Inflammatory macrophage treated with lipopolysaccharide for 4 hours (primary cell): ENCODE measurements at regions not wholly inside any gene's neighbourhood (a gene's known extent, or its start where the extent isn't known, plus 50 kb on each side); places are given as distances from the start of the nearest gene placed in this dataset.
"Not testable (repeated sequence)": the region's sequence is repeated elsewhere in the genome, so short reads cannot be mapped to it uniquely, and the experiment has no call there.

Experiments
- DNase-seq: peaks from one replicate; pipeline ENCODE4 v3.0.0-alpha.2; 2020

DNA sequence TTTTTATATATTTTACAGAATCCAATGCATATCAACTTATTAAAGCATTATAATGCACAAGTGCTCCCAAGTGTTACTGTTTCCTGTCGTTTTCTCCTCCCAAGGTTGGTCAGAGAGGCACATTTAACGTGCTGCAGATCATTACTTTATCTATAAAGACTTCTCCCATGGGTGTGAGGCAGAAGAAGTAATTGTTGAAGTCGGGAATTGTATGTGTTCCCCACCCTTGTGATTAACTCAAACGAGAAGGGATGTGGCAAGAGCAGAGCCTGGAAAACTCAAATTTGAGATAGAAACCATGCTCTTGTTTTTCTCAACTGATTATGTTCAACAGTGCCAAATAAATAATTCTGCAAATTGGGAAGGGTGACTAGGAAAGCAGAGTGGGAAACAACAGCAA is 412.5 kb upstream of the ADAMTS5 start:
- no peak for DNase-seq

DNA sequence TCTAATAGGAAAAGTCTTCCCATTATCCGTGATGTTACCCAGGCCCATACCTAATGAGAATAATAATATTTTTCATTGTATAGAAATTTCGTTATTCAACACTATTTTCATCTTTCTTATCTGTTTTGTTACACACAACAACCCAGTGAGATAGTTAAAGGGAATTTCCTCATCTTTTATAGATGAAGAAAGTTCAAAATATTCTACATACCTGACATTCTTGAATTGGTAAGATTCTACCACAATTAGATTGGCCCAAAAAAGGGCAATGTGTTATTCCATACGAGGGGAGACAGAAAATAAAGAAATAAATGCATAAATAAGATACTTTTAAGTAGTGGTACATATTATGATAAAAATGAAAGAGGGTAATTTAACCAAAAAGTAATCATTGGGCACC is 405.5 kb upstream of the ADAMTS5 start:
- no peak for DNase-seq

DNA sequence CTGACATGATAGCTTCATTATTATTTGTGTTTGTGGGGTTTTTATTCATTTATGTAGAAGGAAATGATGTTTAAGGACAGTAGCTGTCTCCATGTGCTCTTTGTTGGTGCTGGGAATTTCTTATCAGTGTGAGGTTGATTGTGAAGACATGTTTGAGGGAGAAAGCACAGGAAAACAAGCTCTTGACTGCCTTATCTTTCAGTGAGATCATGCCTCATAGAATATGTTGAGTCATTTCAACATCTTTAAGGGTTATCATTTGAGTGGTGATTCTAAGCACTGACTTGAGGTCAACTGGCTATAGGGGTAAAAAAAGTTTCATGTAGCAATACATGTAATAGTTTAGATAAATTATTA is 405.1 kb upstream of the ADAMTS5 start:
- no peak for DNase-seq

DNA sequence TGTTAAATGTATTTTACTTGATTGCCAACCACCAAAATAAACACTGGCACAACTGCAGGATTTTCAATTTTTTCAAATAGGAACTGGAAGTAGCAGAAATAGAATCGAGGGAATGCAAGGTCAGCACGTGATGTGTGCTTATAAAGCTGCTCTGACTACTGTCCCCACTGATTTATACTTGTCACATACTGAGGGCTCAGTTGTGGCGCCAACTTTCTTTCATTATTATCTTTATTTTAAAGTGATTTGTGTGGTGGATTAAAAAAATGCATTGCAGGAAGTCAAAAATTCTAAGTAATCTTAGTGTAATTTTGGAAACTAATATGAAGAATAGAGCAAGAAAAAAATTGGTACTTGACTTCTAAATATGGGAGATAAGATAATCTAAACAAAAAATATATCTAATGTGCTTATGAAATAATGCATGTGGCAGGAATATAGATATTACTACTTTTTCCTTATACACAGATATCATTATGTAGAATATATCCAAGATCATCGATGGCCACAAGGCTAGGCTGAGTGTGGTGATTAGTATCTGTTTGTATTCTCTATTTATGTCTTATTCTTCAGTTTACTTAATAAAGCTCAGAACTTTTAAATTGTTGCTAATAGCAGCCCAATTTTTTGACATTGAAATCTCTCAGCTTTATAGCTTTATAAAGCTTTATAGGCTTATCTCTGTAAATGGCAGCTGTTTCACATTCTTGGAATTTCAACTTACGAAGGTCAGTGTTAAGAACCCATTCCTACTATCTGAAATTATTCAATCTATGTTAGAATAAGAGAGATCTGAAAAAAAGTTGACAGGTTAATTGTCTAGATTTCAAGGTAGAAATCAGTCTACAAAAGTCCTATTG is 404.5 kb upstream of the ADAMTS5 start:
- DNase-seq: no peak

DNA sequence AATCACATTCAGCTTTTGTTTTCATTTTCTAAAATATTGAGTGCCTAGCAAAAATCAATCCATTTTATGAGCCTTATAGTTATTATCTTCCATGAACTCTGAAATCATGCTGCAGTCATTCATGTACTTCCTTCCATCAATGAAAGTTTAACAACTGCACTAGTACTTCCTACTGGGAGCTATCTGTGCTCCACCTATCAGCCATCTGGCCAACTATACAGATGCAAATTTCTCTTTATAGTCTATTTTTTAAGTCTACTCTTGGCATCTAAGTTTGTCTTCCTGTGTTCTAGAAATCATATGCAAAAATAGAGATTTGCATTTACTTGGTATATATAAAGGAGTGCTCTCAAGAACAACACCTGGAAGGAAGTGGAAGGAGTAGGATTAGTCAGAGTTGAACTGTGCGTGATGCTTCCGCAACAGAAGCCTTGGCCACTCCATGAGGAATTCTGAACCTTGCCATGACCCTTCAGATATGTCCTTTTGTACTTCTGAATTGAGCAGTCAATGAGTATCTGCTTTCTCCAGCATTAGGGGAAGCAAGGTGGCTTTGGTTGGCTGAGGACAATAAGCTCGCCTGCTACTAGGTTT is 403.2 kb upstream of the ADAMTS5 start:
- DNase-seq: no peak

DNA sequence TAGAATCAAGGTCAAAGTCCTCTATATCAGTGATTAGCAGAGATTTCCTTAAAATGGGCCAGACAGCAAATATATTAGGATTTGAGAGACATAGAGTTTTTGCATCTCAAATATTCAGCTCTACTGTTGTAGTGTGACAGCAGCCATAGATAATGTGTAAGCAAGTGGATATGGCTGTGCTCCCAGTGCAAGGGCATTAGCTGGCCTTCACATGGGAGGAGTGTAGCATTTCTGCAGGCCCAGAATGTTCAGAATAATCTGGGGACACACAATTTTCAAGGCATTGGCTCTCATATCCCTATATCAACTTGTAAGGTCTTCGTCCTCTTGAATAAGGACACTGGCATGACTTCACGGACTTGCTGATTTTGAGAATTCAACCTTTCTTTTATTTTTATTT is 402.3 kb upstream of the ADAMTS5 start:
- no peak for DNase-seq

DNA sequence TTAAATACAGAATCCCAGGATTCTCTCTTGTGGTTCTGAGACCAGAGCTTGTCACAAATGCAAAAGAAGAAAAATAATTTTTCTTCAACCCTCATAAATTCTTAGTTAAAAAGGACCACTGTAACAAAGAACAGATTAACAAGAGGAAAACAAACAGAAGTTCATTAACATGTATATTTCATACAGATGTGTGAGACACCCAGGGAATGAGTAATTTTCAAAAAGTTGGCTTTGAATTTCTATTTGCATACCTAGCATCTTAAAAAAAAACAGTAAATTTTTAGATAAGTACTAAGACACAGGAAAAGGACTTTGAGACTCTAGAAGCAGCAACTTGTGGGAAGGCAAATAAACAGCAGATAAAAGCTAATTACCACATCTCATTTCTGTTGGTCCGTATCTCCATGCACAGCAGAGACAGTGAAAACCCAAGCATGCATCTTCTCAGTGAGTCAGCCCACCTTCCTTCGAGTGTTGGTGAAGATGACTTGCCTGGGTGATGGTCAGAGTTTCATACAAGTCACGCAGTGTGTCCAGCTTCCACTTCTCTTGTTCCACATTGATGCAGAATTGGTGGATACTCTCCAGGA is 399.9 kb upstream of the ADAMTS5 start:
- no peak for DNase-seq

DNA sequence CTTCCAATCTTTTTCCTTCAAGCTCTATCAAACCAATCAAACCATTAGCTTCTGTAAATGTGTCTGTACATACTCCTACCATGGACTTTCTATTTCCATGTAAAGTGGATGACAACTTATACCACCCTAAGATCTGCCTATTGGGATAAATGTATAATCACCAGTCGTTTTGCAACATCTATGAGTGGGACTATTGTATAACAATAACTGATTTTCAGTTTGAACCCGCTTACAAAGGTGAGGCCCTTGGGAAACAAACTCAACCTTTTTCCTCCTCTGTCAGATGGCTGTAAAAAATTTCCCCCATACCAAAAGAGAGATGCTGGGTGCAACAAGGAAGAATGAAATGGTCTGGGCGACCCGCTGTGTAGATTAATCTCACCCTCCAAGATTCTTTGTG is 399.1 kb upstream of the ADAMTS5 start:
- DNase-seq: no peak

DNA sequence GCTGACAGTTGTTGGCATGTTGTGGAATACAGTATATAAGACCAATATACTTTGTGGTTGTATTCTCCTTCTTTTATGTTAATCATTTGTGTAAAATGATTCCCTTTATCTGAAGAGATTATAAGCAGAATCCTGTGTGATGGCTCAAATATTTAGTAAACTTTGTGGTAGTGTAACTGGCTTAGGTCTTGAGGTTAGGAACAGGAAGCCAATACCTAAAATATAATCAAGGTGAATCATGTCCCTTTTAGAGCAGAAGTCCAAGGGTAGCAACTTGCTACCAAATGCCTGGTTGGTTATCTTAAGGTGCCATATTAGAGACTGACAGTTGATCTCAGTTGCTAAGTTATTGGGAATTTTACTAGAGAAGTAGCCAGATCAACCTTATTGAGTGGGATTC is 398.5 kb upstream of the ADAMTS5 start:
- DNase-seq: no peak

DNA sequence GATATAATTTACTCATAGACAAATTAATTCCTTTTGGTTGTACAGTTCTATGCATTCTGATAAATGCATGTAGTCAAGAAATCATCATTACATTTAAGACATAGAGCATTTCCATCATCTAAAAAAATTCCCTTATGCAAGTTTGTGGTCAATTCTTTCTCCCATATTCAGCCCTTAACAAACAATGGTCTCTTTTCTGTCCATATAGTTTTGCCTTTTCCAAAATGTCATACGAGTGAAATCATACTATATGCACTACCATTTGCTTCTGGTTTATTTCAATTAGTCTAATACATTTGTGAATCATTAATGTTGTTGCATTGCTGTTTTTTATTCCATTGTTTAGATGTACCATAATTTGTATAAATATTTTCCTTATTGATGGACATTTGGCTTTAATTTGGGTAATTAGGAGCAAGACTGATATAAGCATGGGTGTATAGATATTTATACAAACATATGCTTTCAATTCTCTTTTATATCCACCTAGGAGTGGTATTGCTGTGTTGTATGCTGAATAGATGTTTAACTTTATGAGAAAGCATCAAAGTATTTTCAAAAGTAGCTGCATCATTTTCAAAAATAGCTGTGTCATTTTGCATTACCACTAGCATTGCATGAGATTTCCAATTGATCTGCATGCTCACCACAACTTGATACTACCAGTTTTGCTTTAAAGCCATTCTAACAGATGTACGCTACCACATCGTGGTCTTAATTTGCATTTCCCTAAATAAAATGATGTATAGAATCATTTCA is 397.0 kb upstream of the ADAMTS5 start:
- DNase-seq: no peak

DNA sequence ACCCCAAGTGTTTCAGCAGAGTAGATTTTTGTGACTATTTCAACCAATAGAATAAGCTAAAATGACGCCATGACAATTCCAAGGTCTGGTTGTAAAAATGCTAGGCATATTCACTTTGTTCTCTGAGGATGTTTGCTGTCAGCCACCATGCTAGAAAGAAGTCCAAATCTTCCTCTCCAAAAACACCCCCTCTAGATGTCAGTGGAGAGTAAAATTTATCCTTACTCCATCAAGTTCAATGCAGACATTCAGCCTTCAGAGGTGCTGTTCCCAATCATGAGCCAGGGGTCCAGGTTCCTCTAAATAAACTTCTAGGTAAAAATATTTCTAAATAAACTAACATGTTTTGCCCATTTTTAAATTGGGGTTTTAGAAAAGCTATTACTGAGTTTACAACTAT is 395.4 kb upstream of the ADAMTS5 start:
- DNase-seq: no peak

DNA sequence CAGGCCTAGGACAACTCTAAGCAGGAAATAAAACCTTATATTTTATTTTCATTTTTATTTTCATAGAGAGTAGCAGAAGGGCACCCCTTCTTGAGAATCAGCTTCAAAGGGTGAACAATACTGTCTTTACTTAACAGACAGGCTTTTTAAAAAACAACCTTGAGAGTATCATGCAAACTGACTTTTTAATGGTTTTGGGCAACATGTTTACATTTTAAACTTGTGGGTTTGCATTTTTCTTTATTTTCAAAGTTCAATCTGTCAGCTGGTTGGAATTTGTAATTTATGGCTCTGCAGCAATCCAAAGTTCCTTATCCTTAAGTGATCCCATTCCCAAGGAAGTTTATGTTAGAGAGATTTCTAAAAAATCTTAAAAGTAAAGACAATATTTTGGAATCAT is 392.3 kb upstream of the ADAMTS5 start:
- DNase-seq: no peak

DNA sequence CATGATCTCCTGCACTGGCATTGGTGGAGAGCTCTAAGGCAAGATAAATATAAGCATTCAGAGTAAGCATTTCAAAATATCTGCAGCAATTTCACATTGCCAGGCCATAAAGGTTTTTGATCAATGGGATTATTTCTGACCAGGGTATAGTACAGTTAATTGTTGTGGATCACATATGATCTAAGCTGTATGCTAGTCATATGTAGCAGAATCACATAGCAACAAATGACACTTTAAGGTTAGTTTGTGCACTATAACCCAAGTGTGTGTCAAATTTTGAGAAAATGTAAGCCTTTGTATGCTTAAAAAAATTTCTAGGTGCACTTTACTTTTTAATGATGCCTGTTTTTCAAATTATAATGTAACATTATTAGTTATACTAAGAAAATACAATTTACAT is 386.0 kb upstream of the ADAMTS5 start:
- DNase-seq: no peak

DNA sequence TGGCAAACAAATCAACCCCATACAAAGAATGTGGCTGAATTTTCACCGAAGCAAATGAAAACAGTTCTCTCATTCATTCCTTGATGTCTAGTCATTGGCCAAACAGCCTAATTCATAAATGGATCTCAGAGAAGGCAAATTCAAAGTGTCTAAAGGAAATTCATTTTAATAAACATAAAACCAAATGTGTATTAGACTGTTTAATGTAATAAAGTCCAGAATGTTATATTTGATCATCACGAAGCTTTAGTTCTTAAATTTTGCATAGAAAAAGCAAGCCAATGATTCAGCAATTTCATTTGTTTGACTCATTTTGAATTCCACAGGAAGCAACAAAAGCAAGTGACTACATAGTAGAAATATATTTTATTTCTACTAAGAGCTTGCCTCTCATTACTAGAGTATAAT is 379.2 kb upstream of the ADAMTS5 start:
- DNase-seq: no peak

DNA sequence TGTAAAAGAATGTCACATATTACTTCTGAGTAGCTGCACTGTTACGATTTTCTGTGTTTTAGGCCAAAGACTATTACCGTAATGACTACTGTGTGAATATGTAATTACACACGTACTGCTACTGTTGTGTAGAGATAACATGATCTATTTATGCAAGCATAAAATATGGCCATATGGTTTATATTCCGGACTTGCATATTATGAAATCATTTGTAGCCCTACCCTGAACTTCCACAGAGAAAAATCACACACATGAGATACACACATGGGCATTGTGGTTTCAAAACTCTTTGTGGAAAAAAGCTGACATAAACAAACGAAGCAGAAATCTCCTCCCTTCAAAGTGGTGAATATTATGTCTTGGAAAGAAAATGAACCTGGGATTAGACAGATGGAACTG is 373.0 kb upstream of the ADAMTS5 start:
- DNase-seq: no peak

DNA sequence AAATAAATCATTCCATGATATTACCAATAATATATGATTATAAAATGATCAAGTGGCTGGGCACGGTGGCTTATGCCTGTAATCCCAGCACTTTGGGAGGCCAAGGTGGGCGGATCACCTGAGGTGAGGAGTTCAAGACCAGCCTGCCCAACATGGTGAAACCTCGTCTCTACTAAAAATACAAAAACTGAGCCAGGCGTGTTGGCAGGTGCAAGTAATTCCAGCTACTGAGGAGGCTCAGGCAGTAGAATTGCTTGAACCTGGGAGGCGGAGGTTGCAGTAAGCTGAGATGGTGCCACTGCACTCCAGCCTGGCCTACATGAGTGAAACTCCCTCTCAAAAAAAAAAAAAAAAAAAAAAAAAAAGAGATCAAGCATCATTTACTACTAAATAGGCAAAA is 371.1 kb upstream of the ADAMTS5 start:
- DNase-seq: not testable (repeated sequence)

DNA sequence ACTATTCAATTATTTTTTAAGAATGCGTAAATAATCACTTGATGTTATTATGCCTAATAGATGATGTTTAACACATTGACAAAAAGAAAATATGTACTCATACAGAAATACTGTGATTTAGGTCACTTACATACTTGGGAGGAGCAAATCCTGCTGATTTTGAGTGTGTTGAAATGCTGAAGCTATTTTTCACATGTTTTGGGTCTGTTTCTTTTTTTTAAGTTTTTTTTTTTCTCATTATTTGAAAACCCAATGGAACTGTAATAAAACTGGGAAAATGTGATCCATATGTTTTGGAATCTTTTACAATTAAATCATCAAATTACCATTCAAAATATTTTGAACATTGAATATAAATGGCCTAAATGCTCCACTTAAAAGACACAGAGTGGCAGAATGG is 366.2 kb upstream of the ADAMTS5 start:
- no peak for DNase-seq

DNA sequence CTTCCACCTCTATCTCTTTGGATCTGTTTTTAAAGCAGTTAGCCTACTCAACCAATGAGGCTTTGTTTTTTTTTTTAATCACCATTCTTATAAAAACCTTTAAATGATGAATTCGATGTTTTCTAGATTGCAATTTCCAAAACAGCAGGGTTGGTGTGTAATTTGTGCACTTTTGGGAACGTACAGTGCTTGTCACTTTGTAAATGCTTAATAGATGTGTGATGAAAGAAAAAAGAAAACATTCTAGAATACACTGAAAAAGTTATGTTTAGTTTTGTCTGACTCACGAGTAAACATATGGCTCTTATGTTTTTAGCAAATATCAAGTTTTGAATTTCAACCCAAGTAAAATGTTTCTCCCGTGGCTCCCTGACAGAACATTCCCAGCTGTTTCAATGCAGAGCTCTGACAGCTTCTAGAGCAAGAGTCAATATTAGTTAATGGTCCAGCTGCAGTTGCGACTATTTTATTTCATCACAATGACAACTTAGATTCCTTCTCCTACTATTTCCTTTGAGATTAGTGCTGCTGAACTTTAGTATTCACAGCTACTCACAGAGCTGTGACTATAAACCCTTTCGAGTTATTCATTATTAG is 362.5 kb upstream of the ADAMTS5 start:
- DNase-seq: no peak

DNA sequence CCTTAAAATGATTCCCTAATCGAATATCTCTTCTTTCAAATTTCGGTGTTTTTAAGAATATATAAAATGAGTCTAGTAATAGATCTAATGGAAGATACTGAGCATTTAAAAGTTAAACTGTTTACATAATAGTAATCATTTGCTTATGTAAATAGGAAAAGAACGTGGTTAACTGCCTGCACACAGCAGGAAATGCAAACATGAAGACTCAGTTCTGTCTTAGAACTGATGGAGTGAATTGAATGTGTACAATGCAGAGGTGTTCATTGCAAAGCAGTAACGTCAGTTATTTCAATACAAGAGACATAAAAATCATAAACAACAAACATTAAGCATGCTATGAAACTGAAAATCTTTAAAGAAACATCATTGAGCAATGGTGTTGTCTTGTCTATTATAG is 359.4 kb upstream of the ADAMTS5 start:
- no peak for DNase-seq

DNA sequence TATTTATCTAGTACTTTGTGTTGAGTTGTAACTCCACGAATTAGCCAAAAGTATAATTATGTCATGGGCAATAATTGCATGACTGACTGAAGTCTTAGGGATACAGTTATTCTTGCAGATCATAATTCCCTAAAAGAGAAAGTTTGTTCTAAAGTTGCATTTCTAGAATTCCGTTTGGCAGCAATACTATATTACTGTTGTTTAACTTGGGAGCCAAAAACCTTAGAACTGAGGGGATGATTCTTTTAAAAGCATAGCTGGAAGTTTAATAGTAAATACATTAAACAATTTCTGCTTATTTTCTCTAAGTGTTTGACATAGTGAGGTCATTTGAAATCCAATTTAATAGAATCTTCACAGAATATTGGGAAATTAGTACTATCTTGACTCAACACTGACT is 356.4 kb upstream of the ADAMTS5 start:
- no peak for DNase-seq

DNA sequence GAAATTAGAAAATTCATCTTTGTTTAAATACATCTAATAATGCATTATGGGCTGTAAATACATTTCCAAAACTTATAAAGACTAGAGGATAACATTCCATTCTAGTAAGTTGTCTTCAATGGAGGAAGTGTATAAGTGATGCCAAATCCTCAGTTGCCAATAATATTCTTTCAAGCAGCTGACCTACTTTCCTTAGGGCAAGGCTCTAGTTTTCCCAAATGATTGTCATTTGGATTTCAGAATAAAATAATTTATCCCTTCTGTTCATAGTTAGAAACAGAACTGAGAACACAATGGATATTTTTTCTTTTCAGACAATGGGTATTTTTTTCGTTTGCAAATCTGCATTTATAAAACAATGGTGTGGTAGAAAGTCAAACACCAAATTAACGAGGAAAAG is 354.9 kb upstream of the ADAMTS5 start:
- no peak for DNase-seq

DNA sequence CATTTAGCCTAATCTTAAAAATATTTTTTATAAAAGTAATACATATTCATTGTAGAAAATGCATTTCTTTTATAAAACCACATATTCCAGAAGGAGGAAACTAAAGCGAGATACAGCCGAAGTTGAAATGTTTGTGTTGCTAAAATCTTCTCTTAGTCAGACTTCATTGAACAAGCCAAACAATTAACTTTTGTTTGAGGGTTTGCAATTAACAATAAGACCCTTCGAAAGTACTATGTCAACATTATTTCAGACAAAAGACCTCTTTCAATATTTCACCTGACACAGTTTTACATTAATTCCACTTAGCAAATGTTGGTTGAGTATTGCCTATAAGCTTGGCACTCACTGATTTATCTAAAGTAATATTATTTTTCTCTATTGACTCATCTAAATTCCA is 354.0 kb upstream of the ADAMTS5 start:
- no peak for DNase-seq

DNA sequence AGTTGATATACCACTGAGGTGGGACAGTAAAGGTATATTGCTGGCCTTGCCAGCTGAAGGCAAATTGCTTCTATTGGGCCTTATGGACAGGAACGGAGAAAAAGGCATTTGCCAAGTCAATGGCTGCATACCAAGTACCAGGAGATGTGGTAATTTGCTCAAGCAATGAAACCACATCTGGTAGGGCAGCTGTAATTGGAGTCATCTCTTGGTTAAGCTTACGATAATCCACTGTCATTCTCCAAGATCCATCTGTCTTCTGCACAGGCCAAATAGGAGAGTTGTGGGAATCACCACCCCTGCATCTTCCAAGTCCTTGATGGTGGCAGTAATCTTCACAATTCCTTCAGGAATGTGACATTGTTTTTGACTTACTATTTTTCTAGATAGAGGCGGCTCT is 350.7 kb upstream of the ADAMTS5 start:
- not testable (repeated sequence) for DNase-seq
